Embryonic facial prominence (tissue), 1 donor: ENCODE measurements at regions not wholly inside any gene's neighbourhood (a gene's known extent, or its start where the extent isn't known, plus 50 kb on each side); places are given as distances from the start of the nearest gene placed in this dataset.
"Not testable (repeated sequence)": the region's sequence is repeated elsewhere in the genome, so short reads cannot be mapped to it uniquely, and the experiment has no call there.

Experiments
- DNase-seq: peaks from one replicate; pipeline ENCODE4 v3.0.0-alpha.2; 2016; ENCODE audit errors: extremely low spot score

GRCh38 chr21:36591326-36591970 lies 107.5 kb upstream of the SIM2 start:
- DNase-seq, result no peak

- DNase-seq, result no peak
These were observed 102.7 kb upstream of the SIM2 start for GRCh38 chr21:36596174-36596573.

GRCh38 chr21:36601362-36601761 lies 97.6 kb upstream of the SIM2 start:
- DNase-seq, result no peak

DNA sequence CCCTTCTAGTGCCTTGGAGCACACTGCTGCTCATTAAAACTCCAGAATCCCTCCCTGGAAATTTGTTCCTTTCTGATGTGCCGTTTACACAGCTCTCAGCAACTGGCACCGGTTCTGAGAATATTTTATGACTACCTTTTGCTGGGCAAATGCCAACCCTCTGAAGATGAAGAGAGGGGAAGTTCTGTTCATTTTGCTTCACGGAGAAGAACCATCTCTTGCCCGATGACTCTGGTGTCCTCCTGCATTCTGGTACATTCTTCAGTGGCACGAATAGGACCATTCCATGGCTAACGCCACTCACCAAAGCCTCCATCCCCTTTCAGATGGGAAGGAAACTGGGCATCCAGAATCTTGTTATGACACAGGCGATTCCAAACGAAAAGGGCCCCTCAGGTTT lies 96.2 kb upstream of the SIM2 start:
- DNase-seq, result no peak

DNA sequence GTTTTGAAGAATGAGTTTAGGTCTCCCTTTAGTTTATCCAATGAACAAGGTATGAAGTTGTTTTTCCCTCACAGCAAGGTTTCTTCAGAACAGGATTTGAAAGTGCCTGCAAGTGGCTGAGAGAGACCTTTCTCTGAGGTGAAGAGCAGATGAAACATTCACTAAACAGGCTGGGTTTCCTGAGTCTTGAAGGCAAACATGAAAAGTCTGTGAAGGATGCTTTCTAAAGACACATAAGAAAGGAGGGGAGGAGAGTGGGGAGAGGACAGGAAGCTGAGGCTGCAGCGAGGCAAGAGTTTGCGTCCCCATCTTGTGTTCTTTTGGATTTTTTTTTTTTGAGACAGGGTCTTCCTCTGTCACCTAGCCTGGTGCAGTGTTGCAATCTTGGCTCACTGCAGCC lies 95.7 kb upstream of the SIM2 start:
- DNase-seq, result no peak

- DNase-seq, result no peak
These were observed 93.5 kb upstream of the SIM2 start for GRCh38 chr21:36605426-36605825.

DNA sequence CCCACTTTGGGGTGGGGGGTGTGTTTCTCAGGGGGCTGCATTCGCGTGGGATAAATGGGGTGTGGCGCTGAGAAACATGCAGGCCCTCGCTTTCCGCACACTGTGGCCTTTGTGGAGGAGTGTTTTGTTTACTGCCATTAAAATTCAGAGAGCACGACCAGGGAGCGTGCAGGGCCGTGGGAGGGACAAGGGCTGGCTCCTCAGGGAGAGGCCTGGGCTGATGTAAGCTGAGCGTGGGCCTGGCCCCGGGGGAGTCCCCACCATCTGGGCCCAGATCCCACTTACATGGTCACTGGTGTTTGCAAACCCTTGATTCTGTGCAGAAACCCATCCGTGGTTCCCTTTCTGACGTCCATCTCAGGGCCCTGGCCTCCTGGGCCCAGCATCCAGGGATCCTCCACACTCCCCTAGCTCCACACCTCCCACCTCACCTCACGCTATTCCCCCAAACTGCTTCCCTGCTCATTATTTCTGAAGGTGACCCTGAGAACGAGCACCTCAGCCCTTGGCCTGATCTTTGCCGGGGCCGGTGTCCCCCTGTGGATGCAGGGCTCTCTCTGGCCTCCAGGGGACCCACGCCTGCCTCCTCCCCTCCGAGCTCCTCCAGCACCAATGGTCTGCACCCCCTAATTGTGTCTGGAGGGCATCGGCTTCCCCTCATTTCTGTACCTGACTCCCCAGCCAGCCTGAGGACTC lies 92.5 kb upstream of the SIM2 start:
- DNase-seq, result no peak

DNA sequence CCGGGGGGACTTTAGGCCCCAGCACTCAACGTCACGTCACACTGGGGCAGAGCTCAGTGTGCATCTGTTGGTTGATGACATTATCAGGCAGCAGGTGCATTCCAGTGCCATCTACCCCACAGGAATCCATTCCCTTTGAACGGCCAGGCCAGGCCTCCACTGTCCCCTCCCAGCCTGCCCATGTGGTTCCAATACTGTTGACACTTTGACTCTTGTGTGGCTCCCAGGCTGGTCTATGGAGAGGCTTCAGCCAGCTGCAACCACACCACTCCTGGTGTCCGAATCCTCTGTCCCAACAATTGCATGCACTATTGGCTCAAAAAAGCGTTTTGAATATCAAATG lies 92.0 kb upstream of the SIM2 start:
- no peak for DNase-seq

DNA sequence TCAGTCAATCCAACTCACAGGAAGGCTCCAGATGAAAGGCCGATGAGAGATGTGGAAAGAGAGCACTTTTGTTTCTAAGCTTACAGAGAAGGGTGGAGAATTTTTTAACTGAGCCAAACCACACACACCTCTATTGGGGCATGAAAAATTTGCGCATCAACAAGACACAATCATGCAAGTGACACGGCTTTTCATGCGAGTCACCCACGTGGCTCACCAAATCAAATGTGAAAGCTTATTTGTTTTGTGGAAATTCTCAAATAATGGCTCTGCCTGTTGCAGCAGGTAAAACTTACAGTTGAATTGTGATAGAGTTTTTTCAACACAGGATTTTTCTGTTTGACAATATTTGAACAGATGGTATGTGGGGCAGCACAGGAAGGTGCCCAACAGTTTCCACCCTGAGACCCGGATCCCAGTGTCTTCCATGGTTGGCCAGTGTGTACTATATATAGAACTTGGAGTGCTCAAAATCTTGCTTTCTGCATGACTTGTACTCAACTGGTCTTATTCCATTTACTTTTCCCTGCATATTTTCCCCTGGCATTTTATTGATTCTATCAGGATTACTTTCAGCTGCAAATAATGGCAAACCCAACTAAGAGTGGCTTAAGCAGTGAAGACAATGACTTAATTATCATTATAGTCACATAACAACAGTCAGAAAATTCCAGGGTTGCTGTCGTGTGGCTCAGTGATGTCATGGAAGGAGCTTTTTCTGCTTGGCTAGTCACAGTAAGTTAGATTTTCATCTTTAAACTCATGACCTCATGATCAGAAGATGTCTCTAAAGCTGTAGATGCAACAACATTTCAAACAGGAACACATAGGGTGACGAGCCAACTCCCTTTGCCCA lies 90.6 kb upstream of the SIM2 start:
- DNase-seq, result no peak

DNA sequence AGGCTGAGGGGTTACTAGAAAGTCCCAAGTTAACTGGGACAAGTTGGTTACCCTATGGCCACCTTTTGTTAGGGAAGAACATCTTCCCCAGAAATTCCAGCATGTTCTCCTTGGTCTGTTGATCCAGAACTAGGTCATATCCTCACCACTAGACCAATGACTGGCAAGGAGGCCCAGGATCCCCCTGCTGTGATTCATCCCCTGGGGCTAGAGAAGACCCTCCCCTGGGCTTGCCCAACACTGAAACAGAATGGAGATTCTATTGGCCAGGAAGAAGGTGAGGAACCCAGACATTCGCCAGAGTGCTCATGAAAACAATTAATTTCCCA lies 90.1 kb upstream of the SIM2 start:
- DNase-seq, result no peak

DNA sequence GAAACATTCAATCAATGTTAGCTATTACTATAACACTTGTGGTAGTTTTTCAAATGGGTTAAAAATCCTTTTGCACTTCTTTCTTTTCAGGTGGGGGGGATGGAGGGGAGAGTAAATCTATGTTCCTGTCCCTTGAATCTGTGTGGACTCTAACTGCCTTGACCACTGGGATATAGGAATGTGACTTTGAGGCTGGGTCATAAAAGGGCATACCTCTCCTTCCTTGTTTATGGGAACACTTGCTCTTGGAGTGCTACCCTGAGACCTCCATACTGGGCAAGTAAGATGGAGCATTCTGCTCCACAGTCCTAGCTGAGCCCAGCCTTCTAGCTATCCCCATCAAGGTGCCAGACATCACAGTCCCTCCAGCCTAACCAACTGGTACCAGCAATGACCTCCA lies 89.3 kb upstream of the SIM2 start:
- no peak for DNase-seq

- DNase-seq, result no peak
These were observed 88.7 kb upstream of the SIM2 start for GRCh38 chr21:36610201-36610600.

DNA sequence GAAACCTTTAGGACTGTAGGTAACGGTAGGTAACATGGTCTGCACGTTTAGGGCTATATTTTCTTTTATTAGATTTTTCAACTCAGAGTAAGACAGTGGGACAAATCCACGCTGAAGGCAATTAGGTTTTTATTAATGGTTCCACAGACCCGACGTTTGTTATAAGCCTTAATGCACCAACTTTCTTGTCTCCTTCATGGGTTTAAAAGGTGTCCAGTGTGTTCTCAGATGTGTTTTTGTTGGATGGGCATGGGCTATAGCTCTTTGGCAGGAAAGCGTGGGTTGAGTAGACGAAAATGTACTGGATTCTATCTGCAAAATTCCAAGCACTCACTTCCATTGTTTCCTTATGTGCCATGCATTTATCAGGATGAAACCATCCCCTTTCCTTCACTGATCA lies 88.0 kb upstream of the SIM2 start:
- DNase-seq, result no peak

DNA sequence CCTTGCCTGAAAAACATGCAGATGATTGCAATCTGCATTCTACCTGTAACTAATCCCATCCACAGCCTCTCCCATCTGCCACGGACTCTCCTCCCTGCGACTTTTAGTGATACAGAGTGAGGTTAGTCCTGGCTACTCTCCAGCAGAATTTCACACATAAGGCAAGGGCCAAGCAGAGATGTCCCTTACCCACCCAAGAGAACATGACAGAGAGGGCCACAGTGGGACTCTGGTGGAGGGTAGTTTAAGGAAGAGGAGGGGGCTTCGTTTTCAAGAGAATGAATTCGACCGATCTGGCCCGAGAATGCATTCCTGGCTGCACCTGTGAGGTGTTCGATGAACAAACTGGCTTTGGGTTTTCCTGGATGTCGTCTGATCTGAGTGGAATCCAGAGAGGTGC lies 87.5 kb upstream of the SIM2 start:
- no peak for DNase-seq

- DNase-seq, result no peak
These were observed 85.9 kb upstream of the SIM2 start for GRCh38 chr21:36613059-36613458.

DNA sequence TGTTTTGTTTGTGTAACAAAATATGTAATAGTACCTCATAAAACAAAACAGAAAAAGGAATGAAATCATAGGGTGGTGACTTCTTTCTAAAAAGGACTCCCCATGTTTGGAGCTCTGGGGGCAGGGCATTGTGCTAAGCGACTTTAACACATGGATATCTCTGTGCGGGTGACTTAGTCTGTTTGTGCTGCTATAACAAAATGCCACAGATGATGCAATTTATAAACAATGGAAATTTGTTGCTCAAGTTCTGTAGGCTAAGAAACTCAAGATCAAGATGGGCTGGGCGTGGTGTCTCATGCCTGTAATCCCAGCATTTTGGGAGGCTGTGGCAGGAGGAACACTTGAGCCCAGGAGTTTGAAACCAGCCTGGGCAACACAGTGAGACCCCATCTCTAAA lies 85.4 kb upstream of the SIM2 start:
- DNase-seq, result no peak

GRCh38 chr21:36615274-36615964 lies 83.5 kb upstream of the SIM2 start:
- no peak for DNase-seq

- DNase-seq, result not testable (repeated sequence)
These were observed 82.1 kb upstream of the SIM2 start for GRCh38 chr21:36616773-36617172.

- not testable (repeated sequence) for DNase-seq
These were observed 77.1 kb upstream of the SIM2 start for GRCh38 chr21:36621794-36622193.

DNA sequence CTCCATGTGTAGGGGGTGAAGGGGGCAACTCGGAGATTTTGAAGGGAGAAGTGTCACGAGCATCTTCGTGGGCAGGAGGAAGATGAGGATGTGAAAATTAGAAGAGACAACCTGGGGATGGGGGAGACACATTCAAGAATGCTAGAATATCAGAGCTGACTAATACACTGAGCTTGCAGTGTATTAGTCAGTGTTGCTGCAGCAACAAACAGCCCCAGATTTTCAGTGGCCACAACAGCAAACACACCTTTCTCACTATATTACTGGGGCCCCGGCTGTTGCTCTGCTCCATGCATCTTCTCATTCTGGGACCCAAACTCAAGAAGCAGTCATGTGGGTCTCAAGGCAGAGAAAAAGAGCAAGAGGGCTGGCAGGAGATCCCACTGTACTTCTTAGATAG lies 74.8 kb upstream of the SIM2 start:
- DNase-seq, result no peak

GRCh38 chr21:36626791-36627190 lies 72.1 kb upstream of the SIM2 start:
- DNase-seq, result no peak

- no peak for DNase-seq
These were observed 71.7 kb upstream of the SIM2 start for GRCh38 chr21:36627242-36627641.

DNA sequence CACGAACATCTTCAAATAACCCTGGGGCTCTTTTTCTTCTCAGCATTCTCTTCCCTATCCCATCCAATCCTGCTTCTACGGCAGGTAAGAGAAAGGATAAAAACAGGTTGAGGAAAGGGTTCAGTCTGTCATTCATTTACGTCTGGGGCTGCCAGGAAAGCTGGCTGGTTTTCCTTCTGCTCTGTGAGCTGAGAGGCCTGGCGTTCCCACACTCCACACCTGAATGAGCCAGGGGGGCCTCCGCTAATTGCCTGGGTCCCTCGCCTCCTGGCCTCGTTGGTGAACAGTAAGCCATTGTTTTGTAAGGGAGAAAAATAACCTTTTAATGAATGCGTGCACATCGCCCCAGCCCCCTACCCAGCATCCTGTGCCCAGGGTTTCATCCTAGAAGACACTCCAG lies 70.8 kb upstream of the SIM2 start:
- DNase-seq, result no peak
